Mesenchymal stem cell (in vitro differentiated cells and primary cell): ENCODE measurements at regions not wholly inside any gene's neighbourhood (a gene's known extent, or its start where the extent isn't known, plus 50 kb on each side); places are given as distances from the start of the nearest gene placed in this dataset.

Source experiments
- DNase-seq: peaks from one replicate; pipeline ENCODE4 v3.0.0-alpha.2; 2013
- H2AFZ ChIP-seq: one replicate; pipeline ENCODE4 v1.6.1; 2013; ENCODE audit warnings: low read depth, mild to moderate bottlenecking, control low read depth, inconsistent platforms, low read length, moderate library complexity
- H2AK5ac ChIP-seq: 2 replicates; pipeline ENCODE4 v1.6.1; 2013; ENCODE audit warnings: low read length, moderate library complexity, mild to moderate bottlenecking, inconsistent platforms; ENCODE audit not compliant: severe bottlenecking
- H2BK120ac ChIP-seq: one replicate; pipeline ENCODE4 v1.6.1; 2013; ENCODE audit warnings: low read depth, mild to moderate bottlenecking, inconsistent platforms, low read length, moderate library complexity
- H2BK12ac ChIP-seq, 2 experiments: one replicate each; pipeline ENCODE4 v1.6.1; 2013; ENCODE audit warnings: inconsistent platforms in 2 of 2, low read length in 2 of 2, mild to moderate bottlenecking in 2 of 2, moderate library complexity in 2 of 2, control low read depth in 1 of 2
- H2BK15ac ChIP-seq: one replicate; pipeline ENCODE4 v1.6.1; 2013; ENCODE audit warnings: mild to moderate bottlenecking, low read depth, inconsistent platforms; ENCODE audit not compliant: poor library complexity, severe bottlenecking
- H2BK5ac ChIP-seq: 2 replicates; pipeline ENCODE4 v1.6.1; 2013; ENCODE audit warnings: low read depth, mild to moderate bottlenecking, low read length, control low read depth, inconsistent platforms; ENCODE audit not compliant: poor library complexity, severe bottlenecking
- H3K14ac ChIP-seq, 2 experiments: one replicate each; pipeline ENCODE4 v1.6.1; 2013; ENCODE audit warnings: inconsistent platforms in 2 of 2, low read length in 2 of 2, control low read depth in 1 of 2, mild to moderate bottlenecking in 1 of 2, moderate library complexity in 1 of 2
- H3K18ac ChIP-seq, 2 experiments: one replicate each; pipeline ENCODE4 v1.6.1; 2013; ENCODE audit warnings: inconsistent platforms in 2 of 2, low read length in 2 of 2, control low read depth in 1 of 2, low read depth in 1 of 2, mild to moderate bottlenecking in 1 of 2
- H3K23ac ChIP-seq, 2 experiments: one replicate each; pipeline ENCODE4 v1.6.1; 2013; ENCODE audit warnings: inconsistent platforms in 2 of 2, low read length in 2 of 2, mild to moderate bottlenecking in 2 of 2, moderate library complexity in 2 of 2, control low read depth in 1 of 2
- H3K27ac ChIP-seq: 2 replicates; pipeline ENCODE4 v1.5.1; 2013; ENCODE audit warnings: mild to moderate bottlenecking, moderate library complexity, low read length, control low read depth, inconsistent platforms; ENCODE audit not compliant: poor library complexity, severe bottlenecking
- H3K27me3 ChIP-seq, 2 experiments: 2 replicates each; pipeline versions ENCODE4 v1.6.1 to v1.7.0; 2013; ENCODE audit warnings: low read length in 2 of 2, mild to moderate bottlenecking in 2 of 2, moderate library complexity in 2 of 2, control low read depth in 1 of 2, inconsistent platforms in 1 of 2; ENCODE audit not compliant: control insufficient read depth in 1 of 2, insufficient read depth in 1 of 2
- H3K36me3 ChIP-seq, 2 experiments: 2 replicates each; pipeline versions ENCODE4 v1.6.1 to v1.7.0; 2013; ENCODE audit warnings: low read length in 2 of 2, control low read depth in 1 of 2, inconsistent platforms in 1 of 2, low read depth in 1 of 2, mild to moderate bottlenecking in 1 of 2; ENCODE audit not compliant: insufficient read depth in 2 of 2, control insufficient read depth in 1 of 2
- H3K4ac ChIP-seq, 2 experiments: one replicate each; pipeline ENCODE4 v1.6.1; 2013; ENCODE audit warnings: inconsistent platforms in 2 of 2, low read length in 2 of 2, mild to moderate bottlenecking in 2 of 2, moderate library complexity in 2 of 2, control low read depth in 1 of 2, low read depth in 1 of 2
- H3K4me1 ChIP-seq: 2 replicates; pipeline ENCODE4 v1.6.1; 2013; ENCODE audit warnings: low read depth, low read length, control low read depth; ENCODE audit not compliant: control insufficient read depth, insufficient read depth
- H3K4me2 ChIP-seq: 2 replicates; pipeline ENCODE4 v1.6.1; 2013; ENCODE audit warnings: low read length, mild to moderate bottlenecking, inconsistent platforms; ENCODE audit not compliant: poor library complexity, severe bottlenecking
- H3K4me3 ChIP-seq, 2 experiments: 2 replicates each; pipeline versions ENCODE4 v1.5.1 to v1.7.0; 2013; ENCODE audit warnings: low read length in 2 of 2, mild to moderate bottlenecking in 2 of 2, control low read depth in 1 of 2, low read depth in 1 of 2; ENCODE audit not compliant: insufficient read depth in 1 of 2
- H3K79me1 ChIP-seq: replicated peaks from 2 replicates; pipeline ENCODE4 v1.6.1; 2013; ENCODE audit warnings: mild to moderate bottlenecking, control low read depth, low read length, inconsistent platforms; ENCODE audit not compliant: poor library complexity, severe bottlenecking
- H3K9ac ChIP-seq: 2 replicates; pipeline ENCODE4 v1.7.0; 2013; ENCODE audit warnings: mild to moderate bottlenecking, low read length, moderate library complexity
- H3K9me3 ChIP-seq: 2 replicates; pipeline ENCODE4 v1.7.0; 2013; ENCODE audit warnings: mild to moderate bottlenecking, low read length; ENCODE audit not compliant: control insufficient read depth
- H4K8ac ChIP-seq: one replicate; pipeline ENCODE4 v1.6.1; 2013; ENCODE audit warnings: inconsistent platforms, mild to moderate bottlenecking, low read length, moderate library complexity
- H4K91ac ChIP-seq: one replicate; pipeline ENCODE4 v1.6.1; 2013; ENCODE audit warnings: mild to moderate bottlenecking, low read length, inconsistent platforms
- WGBS: methylation state at CpG from one replicate; pipeline ENCODE4 v1.1.7; 2013; ENCODE audit warnings: mixed read lengths; 5-methylcytosine and 5-hydroxymethylcytosine counted together

DNA sequence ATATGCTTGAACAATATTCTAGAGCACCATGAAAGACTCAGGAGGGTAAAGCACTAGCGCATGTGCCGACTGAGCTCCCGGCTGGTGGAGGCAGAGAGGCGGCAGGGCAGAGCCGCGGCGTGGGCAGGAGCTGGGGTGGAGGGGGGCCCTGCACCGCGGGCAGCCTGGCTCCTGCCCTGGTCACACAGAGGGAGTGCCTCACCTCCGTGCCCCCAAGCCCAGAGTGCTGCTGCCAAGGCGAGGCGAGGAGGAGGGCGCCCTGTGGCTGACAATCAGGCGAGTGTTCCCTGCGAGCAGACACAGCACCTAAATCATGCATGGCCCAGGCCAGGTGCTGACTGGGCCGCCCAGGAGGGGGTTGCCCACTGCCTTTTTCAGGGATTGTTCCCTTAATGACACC lies 105.8 kb upstream of the TNRC6C start:
- H3K14ac ChIP-seq, result no peak overlapping the region
- H4K8ac ChIP-seq, result no peak overlapping the region
- H2BK15ac ChIP-seq, result no peak overlapping the region
- no peak overlapping the region for H3K23ac ChIP-seq
- no peak overlapping the region for H3K27ac ChIP-seq
- no peak overlapping the region for H3K4ac ChIP-seq
- no peak overlapping the region for H2BK5ac ChIP-seq
- peak overlapping the region; percentile 54 for H4K91ac ChIP-seq
- no peaks in the 10 kb centered on the region for H3K36me3 ChIP-seq
- H3K4me1 ChIP-seq, result peaks cover 4% of the 10 kb centered on the region
- no peak overlapping the region for H3K9ac ChIP-seq
- H3K79me1 ChIP-seq, result no peaks in the 10 kb centered on the region
- H2BK12ac ChIP-seq, result no peak overlapping the region
- H3K9me3 ChIP-seq, result no peaks in the 10 kb centered on the region
- no peak overlapping the region for H2AK5ac ChIP-seq
- no peak overlapping the region for H2AFZ ChIP-seq
- H3K4me3 ChIP-seq, result no peak overlapping the region
- H3K18ac ChIP-seq, result no peak overlapping the region
- no peak for DNase-seq
- WGBS, result 92% methylated on average over 16 of the region's 16 CpGs
- no peak overlapping the region for H3K4me2 ChIP-seq
- H2BK120ac ChIP-seq, result no peak overlapping the region
- H3K27me3 ChIP-seq, result peaks cover 23 to 66% of the 10 kb centered on the region in 2 experiments

GRCh38 chr17:77853191-77853977 lies 105.1 kb upstream of the TNRC6C start:
- H3K4me3 ChIP-seq, result no peak overlapping the region
- H3K9me3 ChIP-seq, result no peaks in the 10 kb centered on the region
- WGBS, result 86% methylated on average over 20 of the region's 20 CpGs
- H3K27ac ChIP-seq, result no peak overlapping the region
- no peak overlapping the region for H2AFZ ChIP-seq
- H2BK12ac ChIP-seq, result no peak overlapping the region
- H3K18ac ChIP-seq, result no peak overlapping the region
- H3K4me2 ChIP-seq, result no peak overlapping the region
- no peak overlapping the region for H2BK15ac ChIP-seq
- no peak overlapping the region for H4K8ac ChIP-seq
- no peaks in the 10 kb centered on the region for H3K79me1 ChIP-seq
- H3K4me1 ChIP-seq, result peaks cover 4% of the 10 kb centered on the region
- peaks cover 23 to 61% of the 10 kb centered on the region in 2 experiments for H3K27me3 ChIP-seq
- no peak overlapping the region for H3K9ac ChIP-seq
- H4K91ac ChIP-seq, result no peak overlapping the region
- H3K36me3 ChIP-seq, result no peaks in the 10 kb centered on the region
- no peak overlapping the region for H3K14ac ChIP-seq
- no peak overlapping the region for H3K23ac ChIP-seq
- no peak overlapping the region for H3K4ac ChIP-seq
- H2AK5ac ChIP-seq, result no peak overlapping the region
- no peak overlapping the region for H2BK120ac ChIP-seq
- no peak overlapping the region for H2BK5ac ChIP-seq
- no peak for DNase-seq

DNA sequence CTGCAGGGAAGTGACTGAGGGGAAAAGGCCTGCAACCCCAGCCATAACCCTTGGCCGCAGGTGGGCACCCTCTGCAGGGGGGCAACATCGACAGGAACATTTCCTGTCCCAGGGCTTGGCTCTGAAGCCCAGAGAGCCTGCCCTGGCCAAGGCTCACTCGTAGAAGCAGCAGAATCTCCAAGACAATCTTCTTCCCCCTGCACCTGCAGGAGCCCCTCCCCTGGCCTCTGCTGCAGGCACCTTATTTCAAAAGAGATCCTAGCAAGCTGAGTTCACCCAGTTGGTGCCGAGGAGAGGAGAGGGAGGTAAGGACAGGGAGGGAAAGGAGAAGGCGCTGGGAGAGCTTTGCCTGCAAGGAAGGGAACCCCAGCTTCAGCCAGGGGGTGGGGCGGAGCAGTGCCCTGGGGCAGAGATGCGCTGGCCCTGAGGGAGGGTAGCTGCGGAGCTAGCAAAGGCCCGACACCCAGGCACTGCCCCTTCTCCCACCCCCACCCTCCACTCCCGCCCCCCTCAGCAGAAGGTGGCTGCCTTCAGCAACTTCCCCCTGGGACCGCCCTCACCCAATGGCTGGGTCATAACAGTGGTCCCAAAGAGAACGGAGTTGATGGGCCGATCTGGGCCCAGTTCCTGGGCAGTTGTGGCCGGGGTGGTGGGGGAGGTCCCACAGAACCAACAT lies 104.3 kb upstream of the TNRC6C start:
- peaks cover 4% of the 10 kb centered on the region for H3K4me1 ChIP-seq
- no peaks in the 10 kb centered on the region for H3K79me1 ChIP-seq
- peaks cover 31 to 61% of the 10 kb centered on the region in 2 experiments for H3K27me3 ChIP-seq
- no peak overlapping the region for H2BK15ac ChIP-seq
- no peak overlapping the region for H4K91ac ChIP-seq
- H3K36me3 ChIP-seq, result no peaks in the 10 kb centered on the region
- H2AK5ac ChIP-seq, result no peak overlapping the region
- H2BK5ac ChIP-seq, result no peak overlapping the region
- H3K9ac ChIP-seq, result no peak overlapping the region
- H3K4me2 ChIP-seq, result no peak overlapping the region
- no peak overlapping the region for H4K8ac ChIP-seq
- H3K18ac ChIP-seq, result no peak overlapping the region
- no peak overlapping the region for H3K27ac ChIP-seq
- H3K9me3 ChIP-seq, result no peaks in the 10 kb centered on the region
- no peak overlapping the region for H3K23ac ChIP-seq
- no peak overlapping the region for H2AFZ ChIP-seq
- no peak overlapping the region for H3K14ac ChIP-seq
- H2BK120ac ChIP-seq, result no peak overlapping the region
- WGBS, result 75% methylated on average over 12 of the region's 14 CpGs
- DNase-seq, result no peak
- no peak overlapping the region for H2BK12ac ChIP-seq
- H3K4me3 ChIP-seq, result no peak overlapping the region
- no peak overlapping the region for H3K4ac ChIP-seq
